HG02588 (cell line): ENCODE measurements at regions not wholly inside any gene's neighbourhood (a gene's known extent, or its start where the extent isn't known, plus 50 kb on each side); places are given as distances from the start of the nearest gene placed in this dataset.

ENCODE experiments used
- ATAC-seq: cut with Tn5 transposase; IDR thresholded peaks from one replicate; pipeline ENCODE4 v1.9.1; 2021; ENCODE audit warnings: mild to moderate bottlenecking, moderate library complexity; ENCODE audit not compliant: unreplicated experiment

DNA sequence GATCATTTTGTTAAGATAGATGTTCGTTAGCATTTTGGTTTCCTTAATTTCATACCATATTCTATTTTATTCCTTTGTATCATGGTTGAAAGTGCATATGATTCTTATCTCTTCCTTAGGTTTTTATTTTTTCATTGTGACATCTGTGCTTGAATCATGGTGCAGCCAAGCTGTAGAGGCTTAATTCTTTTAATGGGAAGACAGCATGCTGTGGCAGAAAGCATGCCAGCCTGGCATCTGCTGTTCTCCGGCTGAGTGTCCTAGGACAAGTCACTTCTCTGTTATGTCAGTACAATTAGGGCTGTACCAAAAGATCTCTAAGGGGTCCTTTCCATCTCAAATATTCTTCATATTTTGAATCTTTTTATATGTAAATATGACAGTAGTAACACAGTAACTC, 68.5 kb upstream of the PMFBP1 start:
- ATAC-seq = no peak

- ATAC-seq = no peak
Observed at GRCh38 chr16:72236866-72237265, 64.9 kb upstream of the PMFBP1 start.

GRCh38 chr16:72234387-72234786, 62.4 kb upstream of the PMFBP1 start:
- no peak for ATAC-seq

DNA sequence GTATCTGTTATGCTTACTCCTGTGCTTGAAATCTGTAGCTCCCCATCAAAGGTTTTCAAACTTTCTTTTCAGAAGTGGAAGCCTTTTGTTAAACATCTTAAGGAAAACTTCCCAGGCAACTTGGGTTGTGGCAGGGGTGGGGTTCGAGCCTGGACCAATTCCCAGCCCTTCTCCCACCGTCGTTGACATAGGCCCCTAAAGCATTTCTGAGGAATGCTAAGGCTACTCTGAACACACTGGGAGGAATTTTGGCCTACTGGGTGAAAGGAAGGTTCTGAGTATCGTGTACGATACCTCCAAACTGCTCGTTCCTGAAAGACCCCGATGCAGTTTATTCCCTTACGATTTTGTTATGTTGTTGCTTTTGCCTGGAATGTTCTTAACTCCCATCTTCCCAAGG, 56.1 kb upstream of the PMFBP1 start:
- no peak for ATAC-seq

DNA sequence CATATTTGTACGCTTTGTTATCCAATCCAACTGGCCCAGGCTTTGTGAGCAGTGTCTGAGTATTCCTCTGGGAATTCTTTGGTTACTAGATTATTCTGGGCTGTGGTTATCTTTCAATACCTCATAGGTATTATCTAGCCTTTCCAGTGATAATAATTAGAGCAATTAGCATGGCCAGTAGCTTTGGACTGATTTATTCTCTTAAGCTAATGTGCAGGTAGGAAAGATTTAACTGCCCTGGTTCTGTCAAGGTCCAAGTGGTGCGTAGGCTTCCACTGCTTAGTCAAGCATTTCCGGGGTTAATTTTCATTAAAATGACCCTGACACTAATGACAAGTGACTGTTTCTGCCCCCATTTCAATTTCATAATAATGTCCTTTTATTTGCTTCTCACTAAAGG, 54.2 kb upstream of the PMFBP1 start:
- ATAC-seq = no peak

DNA sequence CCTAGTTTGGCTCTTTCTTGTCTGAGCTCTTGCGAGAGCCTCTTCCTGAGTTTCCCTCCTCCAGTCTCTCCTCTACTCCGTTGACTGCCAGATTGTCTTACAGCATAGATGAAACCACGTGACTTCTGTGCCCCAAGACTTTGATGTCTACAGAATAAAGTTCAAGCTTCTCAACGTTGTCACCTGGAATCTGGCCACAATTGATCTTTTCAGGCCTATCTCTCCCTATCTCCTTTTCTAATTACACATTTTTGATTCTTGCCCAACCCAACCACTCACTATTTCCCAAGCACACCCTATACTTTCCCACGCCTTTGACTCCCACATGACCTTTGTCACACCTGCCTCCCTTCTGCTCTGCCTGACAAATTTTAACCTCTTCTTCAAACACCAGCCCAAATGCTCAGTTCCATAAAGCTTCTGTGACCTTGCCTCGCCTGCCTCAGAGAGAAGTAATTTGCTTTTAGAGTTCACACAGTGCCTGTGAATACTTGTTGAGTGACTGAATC, 52.4 kb upstream of the PMFBP1 start:
- ATAC-seq = no peak

DNA sequence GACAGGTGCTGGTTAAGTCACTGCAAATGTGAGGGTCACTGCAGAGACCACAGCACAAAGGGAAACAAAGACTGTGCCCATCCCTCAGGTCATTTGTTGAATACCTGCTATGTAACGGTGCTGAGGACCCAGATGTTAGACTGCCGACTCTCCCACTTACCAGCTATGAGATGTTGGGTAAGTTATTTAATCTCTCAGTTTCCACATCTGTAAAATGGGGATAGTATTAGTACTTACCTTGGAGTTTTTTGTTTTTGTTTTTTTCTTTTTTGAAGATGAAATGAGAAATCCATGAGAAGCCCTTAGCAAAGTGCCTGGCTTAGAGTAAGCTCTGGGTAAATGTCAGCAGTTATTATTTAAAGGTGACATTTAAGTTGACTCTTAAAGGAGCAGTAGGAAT, 50.5 kb upstream of the PMFBP1 start:
- ATAC-seq = no peak
